Endometrium (tissue), 2 donors: ENCODE measurements at regions not wholly inside any gene's neighbourhood (a gene's known extent, or its start where the extent isn't known, plus 50 kb on each side); places are given as distances from the start of the nearest gene placed in this dataset.

Source experiments
- FAIRE-seq: peaks from 2 replicates; lab custom pipeline; 2012; peaks lifted over from hg19 to GRCh38; lab: Jason Lieb, UNC
- donor health status: control.
- donor health status: control.

DNA sequence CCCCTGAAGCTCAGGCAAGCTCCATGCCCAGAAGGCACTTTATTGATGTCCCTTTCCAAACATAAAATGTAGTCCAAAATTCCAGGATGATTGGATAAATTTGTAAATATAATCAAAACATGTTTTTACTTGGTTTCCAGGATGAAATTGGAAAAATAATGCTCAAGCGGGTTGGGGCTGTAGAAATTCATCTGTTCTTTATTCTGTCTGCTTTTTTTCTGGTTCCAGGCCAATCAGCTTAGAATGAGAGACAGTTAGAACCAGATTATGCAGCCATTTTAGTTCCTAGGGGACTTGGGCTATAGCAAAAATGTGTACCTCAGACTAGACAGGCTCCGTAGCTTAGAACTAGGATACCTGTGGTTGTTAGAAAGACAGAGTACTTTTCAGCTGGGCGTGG, 450.8 kb downstream of the MCTP2 start:
- no peak for FAIRE-seq

DNA sequence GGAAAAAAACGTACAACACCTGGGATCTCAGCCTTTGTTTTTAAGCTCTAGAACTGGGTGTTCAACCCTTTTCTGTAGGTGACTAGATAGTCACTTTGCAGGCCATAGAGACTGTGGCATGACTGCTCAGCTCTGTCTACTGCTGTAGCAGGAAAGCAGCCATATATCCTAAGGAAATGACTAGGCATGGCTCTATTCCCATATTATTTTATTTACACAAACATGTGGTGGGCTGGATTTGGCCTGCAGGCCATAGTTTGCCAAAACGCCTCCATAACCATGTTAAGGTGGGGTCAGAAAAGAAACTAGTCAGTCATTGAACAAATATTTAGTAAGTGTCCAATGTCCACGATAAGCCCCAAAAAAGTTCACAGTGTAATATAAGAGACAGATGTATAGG, 452.5 kb downstream of the MCTP2 start:
- FAIRE-seq = no peak

DNA sequence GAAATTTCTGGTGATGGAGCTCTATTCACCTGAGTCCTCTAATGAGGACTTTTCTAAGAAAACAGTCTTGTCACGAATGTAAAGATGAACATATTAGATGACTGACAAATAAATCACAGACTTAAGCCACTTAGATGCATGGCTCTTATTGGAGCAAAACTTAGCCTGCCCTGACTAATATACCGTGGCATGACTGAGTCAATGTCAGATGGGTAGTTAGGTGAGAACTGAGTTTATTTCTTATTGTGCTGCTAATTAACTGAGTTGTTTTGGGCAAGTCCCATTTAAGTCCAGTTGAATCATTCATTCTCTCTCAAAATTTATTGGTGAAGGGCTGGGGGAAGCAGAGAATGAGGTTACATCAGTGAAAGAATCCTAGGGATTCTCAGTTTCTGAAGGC, 459.8 kb downstream of the MCTP2 start:
- no peak for FAIRE-seq

DNA sequence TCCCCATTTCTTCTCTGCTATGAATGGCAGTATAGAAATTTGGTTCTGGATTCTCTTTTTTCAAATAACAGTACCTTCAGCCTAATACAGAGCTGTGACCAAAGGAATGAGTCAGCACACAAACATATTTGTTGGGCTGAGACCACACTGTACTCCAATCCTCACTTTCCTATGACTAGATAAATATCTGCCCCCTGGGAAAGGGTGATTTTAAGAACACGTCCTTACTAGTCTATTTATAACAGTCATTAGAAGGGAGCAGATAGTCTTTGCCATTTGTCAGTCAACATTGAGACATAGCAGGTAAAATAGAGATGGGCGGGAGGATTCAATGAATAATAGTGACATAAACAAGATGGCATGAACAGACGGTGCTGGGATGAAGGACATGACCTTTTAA, 461.3 kb downstream of the MCTP2 start:
- no peak for FAIRE-seq

DNA sequence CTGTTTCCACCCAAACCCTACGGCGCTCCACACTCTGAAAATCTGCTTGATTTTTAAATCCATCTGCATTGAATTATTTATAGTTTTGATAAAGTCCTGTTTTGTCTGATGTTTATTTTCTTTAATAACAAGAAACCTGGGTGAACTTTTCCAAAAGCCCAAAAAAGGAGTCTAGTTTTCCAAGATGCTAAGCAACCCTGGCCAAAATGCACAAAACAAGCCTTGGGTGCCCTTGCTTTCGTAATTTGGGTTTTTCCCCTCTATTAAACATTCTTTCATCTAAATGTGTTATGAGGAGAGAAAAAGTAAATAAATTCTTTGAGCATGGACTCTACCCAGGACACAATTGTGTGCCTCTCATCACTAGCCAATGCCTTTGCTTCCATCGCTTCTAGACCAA, 468.9 kb downstream of the MCTP2 start:
- peak; percentile 98 for FAIRE-seq

DNA sequence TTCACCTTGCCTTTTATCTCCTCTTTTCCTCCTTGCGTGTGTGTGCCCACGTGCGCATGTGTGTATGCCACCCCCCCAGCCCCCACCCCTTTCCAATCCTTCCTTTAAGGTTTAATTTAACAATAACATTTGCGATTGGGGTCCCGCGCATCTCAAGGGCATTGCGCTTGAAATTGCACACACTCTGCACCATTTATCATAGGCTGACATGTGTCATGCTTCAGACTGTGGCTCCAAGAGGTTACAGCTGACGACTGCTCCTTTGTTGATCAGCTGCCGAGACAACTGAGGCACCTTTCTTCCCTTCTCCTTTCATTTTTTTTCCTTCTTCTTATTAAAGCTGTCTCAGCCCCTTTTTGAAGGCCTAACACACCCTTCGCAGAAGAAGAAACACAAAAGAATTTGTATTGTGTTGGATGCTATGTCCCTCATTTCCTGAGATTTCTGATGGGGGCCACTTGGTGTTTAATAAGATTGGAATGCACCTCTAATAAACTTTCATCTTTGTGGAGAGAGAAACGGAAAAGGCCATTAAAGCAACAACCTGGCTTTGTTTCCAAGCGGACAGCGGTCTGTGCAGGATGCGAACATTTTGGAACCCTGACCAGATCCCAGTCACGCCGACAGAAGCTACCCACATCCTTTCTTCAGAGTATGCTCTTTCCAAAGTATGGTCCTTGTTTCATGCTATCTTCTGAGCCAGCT, 470.1 kb downstream of the MCTP2 start:
- FAIRE-seq = no peak

DNA sequence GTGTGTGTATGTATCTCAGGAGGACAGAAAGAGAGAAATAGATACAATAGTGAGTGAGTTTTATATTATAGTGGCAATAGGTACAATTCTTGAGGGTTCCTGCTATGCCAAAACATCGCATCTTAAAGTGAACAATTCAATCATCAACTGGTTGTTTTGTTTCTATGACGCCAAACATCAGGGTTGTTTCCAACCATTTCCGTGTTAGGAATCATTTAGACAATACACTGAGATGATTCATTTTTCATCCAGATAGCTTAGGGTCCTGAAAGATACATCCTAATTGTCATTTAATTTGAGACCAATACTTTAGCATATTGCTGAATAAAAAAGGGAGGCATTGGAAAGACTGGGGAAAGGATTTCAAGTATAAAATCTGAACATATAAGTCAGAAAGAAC, 472.2 kb downstream of the MCTP2 start:
- FAIRE-seq = no peak

DNA sequence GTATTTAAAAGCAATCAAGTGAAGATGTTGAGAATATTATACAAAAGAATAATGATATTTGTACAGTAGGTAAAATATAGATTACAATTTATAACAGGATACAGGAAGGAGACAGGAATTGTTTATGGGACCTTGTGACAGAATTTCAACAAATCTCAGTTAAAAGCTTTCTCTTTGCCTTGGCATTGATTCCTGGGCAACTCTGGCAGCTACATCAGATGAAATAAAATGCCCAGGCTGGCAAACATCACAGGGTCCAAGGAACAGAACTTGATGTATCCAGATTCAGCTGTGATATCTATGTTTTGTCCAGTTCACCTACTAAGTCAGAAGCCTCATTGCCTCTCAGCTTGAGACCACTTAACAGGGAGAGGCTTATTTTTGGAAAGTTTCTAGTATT, 473.1 kb downstream of the MCTP2 start:
- no peak for FAIRE-seq

DNA sequence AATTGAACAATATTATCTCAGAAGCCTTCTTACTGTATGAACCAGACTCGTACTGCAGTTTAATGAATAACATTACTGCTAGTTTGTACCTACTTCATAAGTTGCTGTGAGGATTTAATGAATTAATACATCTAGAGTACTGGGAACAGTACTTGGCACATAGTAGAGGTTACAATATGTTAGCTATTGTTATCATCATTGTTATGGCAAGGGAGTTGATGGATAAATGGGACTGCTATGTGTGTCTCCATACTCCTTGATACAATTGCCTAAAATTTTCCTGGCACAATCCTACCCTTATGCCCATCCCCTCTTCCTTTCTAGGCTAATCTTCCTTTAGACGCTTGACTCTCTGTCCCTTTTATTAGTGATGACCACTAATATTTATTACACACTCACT, 473.6 kb downstream of the MCTP2 start:
- no peak for FAIRE-seq

DNA sequence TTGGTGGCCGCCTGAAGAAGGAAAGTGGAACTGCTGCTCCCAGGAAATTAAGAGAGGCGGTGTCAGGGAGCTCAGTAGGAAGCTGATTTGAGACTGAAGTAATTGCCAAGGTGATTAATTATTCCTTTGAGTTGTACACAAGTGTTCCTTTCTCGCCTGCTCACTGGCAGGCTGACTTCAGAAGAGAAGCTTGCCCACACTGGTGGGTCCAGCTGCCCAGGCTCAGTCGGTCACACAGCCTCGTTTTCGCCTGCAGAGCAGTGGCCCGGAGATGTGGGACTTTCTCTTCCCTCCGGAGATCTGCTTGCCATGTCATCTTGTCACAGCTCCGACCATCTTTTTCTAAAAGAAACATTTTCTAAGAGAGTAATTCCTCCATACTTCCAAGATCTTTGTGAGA, 478.0 kb downstream of the MCTP2 start:
- FAIRE-seq = no peak

DNA sequence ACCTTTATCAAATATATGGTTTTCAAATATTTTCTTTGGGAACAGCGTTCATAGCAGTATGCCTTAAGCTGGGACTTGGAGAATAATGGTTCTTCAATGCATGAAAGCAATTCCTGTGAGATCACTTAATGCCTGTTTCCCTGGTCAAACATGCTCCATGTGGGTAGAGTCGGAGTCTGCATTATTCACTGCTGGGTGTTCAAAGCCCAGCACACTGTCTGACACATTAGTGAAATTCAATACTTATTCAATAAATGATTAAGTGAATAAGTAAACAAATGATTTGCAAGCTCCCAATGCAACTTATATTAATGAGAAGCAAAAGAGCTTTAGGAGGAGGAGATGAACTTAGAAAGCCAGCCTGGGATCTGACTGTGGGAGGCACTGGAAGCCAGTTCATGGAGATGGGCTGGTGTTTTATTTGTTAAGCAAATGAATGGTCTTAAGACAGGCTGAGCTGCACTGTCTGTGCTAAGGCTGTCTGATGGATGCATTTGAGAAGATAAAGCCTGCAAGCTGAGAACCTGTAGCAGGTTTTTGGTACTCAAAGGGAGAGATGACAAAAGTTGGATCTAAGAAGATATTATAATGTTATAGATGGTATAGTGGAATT, 490.8 kb downstream of the MCTP2 start:
- no peak for FAIRE-seq

DNA sequence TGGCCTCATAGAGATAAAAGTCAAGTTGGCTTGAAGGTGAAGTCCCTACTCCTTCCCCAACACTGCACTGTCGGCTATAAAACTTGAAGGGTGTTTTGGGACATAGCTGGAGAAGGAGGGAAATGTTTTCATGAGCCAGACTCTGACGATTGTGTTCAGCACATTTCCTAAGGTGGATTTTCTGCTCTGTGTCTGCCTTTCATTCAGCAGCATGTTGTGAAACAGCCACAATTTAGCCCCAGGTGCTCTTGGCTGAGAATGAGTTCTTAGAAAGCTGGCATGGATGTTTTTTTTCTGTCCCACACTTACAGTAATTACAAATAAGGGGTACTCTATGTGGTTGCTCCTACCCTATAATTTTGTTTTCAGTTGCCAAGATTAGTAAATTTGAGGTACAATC, 492.4 kb downstream of the MCTP2 start:
- FAIRE-seq = no peak

DNA sequence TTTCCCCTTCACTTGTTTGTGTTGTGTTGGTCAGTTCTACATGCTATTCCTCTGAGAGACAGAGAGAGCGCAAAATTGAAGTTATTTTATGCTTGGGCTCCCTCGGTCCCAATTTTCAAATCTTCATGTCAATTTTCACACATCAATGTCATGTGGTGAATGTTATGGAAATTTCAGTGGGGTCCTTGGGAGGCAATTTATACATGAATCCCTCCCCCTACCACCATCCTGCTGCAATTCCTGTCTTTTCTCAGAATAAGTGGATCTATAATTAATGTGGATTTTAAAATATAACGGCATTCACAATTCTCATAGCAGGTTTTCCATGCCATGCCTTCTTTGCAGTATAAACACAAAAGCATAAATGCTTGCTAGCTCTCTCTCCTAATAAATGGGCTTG, 499.9 kb downstream of the MCTP2 start:
- FAIRE-seq = no peak

DNA sequence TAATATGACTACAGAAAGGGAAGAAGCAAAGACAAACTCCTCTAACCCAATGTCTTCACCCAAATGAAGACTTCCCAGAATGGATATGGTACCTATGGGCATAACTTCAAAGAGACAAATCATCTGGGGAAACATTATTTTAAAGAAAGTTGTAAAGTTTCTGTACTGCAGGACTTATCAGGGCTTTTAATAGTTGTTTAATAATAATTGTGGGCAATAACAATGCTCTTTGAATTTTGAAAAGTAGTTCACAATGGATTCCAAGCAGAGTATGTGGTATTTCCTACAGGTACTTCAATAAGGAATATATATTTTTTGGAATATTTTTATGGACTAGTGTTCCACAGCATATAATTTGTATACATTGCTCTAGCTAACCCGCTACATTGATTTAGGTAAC, 503.1 kb downstream of the MCTP2 start:
- no peak for FAIRE-seq

DNA sequence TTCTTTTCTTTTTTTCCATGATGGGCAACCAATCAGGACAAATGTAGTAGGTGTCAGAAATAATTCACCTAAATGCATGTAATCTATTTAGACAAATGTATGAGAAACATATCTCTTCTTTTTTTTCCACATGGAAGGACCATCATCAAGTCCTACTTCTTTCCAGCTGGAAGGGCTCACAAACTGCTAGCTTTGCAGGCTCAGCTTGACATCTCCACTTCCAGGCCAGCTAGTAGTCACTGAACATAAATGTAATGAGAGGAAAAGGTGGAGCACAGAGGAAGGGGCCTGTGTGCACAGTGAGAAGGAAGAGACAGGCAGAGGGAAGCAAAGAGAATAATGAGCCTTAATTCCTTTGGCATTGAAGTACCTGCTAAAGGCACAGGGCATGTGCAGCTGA, 504.9 kb downstream of the MCTP2 start:
- no peak for FAIRE-seq

DNA sequence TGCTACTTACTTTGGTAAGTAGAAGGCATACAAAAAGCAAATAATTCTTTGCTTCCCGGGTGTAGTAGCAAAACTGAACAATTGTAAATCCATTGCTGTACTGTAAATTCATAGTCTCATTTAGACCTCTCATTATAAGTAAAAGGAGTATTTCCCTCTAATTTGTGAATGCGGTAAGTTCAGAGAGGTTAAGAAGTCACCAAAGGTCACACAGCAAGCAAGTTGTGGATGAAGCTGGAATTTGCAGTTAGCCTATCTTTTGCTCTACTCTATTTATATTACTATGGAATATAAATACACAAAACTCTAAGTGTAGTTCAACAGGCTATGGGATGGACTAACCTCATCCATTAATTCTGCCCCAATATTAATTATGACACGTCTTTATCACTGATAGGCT, 508.3 kb downstream of the MCTP2 start:
- FAIRE-seq = no peak

DNA sequence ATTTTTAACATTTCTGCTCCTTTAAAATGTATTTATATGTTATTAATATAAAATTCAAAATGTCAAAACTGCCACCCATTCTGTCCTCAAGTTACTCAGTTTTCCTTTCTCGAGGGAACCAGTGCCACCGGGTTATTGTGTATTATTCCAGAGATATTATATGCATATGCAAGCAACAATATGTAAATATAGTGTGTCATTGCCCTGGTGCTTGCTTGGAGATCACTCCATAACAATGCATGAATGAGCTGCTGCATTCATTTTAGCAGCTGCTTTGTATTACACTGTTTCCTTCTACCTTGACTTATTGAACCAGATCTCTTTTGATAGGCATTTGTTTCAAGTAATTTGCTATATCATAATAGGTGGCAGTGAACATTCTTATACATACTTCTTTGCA, 509.1 kb downstream of the MCTP2 start:
- FAIRE-seq = no peak

DNA sequence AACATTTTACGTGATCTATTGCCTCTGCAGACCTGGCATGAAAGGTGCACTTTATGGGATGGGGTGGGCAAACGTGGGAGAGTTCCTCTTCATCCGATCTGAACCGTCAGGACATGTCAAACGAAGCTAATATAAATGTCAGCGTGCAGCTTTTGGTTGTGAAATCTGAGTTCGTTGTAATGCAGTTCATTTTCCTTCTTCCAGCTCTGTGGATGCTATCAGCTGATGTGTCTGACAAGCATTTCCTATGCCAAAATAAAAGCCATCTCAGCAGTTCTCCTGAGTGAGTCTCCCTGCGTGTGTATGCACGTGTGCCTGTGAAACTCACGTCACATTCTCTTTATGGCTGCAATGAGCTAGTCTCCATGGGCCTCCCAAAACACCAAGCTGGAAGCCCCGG, 512.3 kb downstream of the MCTP2 start:
- FAIRE-seq = no peak

DNA sequence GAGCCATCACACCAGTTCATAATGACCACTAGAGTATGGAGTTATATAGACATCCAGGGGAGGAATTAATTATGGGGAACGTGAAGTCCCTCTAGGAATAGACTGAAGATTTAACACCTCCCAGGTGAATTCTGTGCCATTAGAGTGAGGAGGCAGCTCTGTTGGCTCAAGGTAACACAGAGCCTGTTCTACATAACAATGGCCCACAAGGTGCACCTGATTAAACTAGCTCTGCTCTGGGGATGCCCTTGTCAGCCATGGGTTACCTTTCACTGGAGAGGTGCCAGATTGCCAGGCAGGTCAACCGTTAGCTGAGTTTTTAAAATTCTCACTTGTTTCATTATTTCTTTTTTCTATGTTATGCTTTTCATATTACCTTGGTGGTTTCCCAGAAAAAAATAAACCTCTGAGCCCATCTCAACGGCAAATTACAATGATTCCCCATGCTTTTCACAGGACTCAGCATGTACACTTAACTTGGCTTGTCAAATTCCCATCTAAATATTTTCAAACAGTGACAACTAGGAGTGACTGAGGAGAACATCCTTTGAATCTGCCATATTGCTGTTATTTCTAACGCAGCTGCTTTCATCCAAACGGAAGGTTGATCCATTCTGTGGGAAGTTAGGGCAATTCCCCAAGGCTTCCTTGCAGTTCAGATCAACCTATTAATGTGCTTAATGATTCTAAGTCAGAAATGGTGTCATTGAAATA, 512.9 kb downstream of the MCTP2 start:
- FAIRE-seq = no peak

DNA sequence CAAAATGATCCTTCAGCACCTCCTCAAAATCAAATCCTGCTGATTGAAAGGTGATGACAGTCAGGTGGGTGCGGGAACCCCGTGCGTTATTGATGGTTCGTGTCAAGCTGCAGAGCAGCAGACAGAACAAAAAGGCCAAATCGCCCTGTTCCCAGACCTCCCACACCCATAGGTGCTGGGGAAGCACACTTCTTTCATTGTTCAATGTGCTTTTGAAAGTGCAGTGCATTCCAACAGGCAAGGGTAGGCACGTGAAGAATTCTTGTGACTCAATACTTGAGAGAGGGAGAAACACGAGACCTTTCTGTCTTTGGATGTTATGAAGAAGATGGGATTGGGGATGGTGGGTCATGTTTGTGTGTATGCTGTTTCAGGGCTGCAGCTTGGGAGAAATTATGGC, 514.0 kb downstream of the MCTP2 start:
- FAIRE-seq = no peak

DNA sequence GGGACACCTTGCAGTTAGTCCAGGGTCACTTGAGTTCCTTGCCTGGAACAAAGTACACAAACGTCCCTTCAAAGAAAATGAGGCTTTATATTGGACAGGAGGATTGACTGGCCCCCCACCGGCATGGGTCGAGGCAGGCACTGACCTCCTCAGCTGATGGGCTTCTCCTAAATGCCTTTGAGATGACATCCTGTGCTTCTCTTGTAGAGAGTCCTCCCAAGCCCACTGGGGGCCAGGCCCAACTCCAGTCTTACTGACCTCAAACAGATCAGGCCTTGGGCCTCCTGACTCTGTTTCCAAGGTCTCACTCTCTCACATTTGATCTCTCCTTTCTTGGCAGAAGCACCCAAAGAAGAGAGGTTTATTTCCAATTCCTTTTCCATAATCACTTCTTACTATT, 516.1 kb downstream of the MCTP2 start:
- FAIRE-seq = no peak

DNA sequence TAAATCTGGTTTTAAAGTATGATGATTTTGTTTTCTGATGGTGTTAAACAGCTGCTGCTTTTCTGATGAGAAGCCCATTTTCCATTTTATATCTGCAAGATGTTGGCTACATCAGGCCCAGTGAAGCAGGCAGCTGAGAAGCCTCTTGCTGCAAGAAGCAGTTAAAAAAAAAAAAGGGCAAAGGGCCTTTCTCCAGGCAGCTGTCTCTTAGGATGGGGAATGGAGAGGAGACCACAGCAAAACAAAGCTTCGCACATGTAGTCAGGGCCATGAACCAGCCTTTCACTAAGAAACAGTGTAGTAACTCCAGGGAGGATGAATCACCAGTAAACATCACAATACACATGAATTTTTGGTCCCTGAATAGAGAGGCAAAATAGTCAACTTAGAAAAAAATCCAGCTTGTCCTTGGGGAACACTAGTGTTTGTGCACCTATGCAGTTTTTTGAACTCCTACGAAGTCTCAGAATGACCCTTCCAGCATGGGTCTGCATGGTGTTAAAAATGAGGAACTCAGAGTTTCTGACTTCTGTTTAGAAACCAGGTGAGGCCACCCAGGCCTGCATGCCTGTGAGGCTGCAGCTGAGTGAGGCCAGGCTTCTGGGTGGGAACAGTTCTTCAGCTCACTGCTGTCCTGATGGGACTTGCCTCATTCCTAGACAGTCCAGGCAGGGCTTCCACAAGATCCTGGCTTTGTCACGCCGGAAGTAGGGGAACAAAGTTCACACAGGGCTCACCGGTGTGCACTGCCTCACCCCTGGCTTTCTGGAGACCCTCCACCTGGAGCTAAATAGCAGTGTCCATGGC, 518.7 kb downstream of the MCTP2 start:
- FAIRE-seq = no peak

DNA sequence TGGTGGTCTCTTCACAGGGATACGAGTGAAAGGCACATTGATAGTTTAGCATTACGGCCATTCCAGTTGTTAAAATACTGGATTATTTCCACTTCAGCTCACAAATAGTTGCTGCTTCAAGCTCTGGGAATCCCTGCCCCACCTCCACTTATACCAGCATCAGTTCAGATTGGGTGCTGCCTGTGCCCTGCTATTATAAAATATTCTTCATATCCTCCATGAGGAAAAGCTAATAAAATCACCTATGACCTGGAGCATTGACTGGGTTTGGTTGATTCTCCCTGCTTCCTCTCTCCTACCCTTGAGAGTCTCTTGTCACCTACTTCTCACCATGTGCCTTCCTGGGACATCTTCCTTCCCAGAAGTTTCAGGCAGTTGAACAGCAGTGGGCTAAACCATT, 529.0 kb downstream of the MCTP2 start:
- FAIRE-seq = no peak
